Erythroblast (primary cell): ENCODE measurements at regions not wholly inside any gene's neighbourhood (a gene's known extent, or its start where the extent isn't known, plus 50 kb on each side); places are given as distances from the start of the nearest gene placed in this dataset.

Source experiments
- DNase-seq, 2 experiments: peaks; one replicate each; lab custom pipeline; 2025; lab: John Stamatoyannopoulos, UW
- GATA1 ChIP-seq: IDR thresholded peaks from 2 replicates; pipeline ENCODE4 v1.6.1; 2011; ENCODE audit warnings: low read depth, mild to moderate bottlenecking, control low read depth, low read length, moderate library complexity
- POLR2A ChIP-seq: IDR thresholded peaks from 2 replicates; pipeline ENCODE4 v1.6.1; 2011; ENCODE audit warnings: mild to moderate bottlenecking, low read length

GRCh38 chr3:168312984-168313383, 217.3 kb upstream of the GOLIM4 start:
- no peak for TF ChIP-seq GATA1
- TF ChIP-seq POLR2A, result no peak
- no peak for DNase-seq

- no peak for DNase-seq
- TF ChIP-seq POLR2A (no peak), GATA1 (no peak)
Observed at GRCh38 chr3:168307893-168308292, 212.2 kb upstream of the GOLIM4 start.

- TF ChIP-seq GATA1, result no peak
- TF ChIP-seq POLR2A, result no peak
- DNase-seq, result no peak
Observed at GRCh38 chr3:168295027-168295426, 199.3 kb upstream of the GOLIM4 start.

GRCh38 chr3:168292296-168292695, 196.6 kb upstream of the GOLIM4 start:
- no peak for TF ChIP-seq GATA1
- TF ChIP-seq POLR2A, result no peak
- DNase-seq, result no peak

- TF ChIP-seq GATA1, result no peak
- TF ChIP-seq POLR2A, result no peak
- no peak for DNase-seq
Observed at GRCh38 chr3:168289471-168290008, 193.8 kb upstream of the GOLIM4 start.

- no peak for TF ChIP-seq GATA1
- no peak for TF ChIP-seq POLR2A
- DNase-seq, result no peak
Observed at GRCh38 chr3:168288511-168289401, 193.0 kb upstream of the GOLIM4 start.

- DNase-seq, result no peak
- no peak for TF ChIP-seq POLR2A
- TF ChIP-seq GATA1, result no peak
Observed at GRCh38 chr3:168285506-168285905, 189.8 kb upstream of the GOLIM4 start.

- TF ChIP-seq GATA1, result no peak
- TF ChIP-seq POLR2A, result no peak
- no peak for DNase-seq
Observed at GRCh38 chr3:168284728-168285127, 189.0 kb upstream of the GOLIM4 start.

GRCh38 chr3:168275662-168276061, 179.9 kb upstream of the GOLIM4 start:
- no peak for DNase-seq
- TF ChIP-seq GATA1, result no peak
- no peak for TF ChIP-seq POLR2A

GRCh38 chr3:168273917-168274316, 178.2 kb upstream of the GOLIM4 start:
- DNase-seq, result no peak
- no peak for TF ChIP-seq GATA1
- TF ChIP-seq POLR2A, result no peak

- no peak for DNase-seq
- TF ChIP-seq POLR2A (no peak), GATA1 (no peak)
Observed at GRCh38 chr3:168273036-168273435, 177.3 kb upstream of the GOLIM4 start.

GRCh38 chr3:168272343-168272985, 176.7 kb upstream of the GOLIM4 start:
- DNase-seq, result no peak
- TF ChIP-seq GATA1, result no peak
- no peak for TF ChIP-seq POLR2A

GRCh38 chr3:168271932-168272331, 176.2 kb upstream of the GOLIM4 start:
- no peak for TF ChIP-seq POLR2A
- no peak for TF ChIP-seq GATA1

GRCh38 chr3:168269001-168269400, 173.3 kb upstream of the GOLIM4 start:
- no peak for DNase-seq
- no peak for TF ChIP-seq POLR2A
- TF ChIP-seq GATA1, result no peak

More at GRCh38 chr3:168271932-168272331, 176.2 kb upstream of the GOLIM4 start:
- no peak for DNase-seq

- no peak for DNase-seq
- TF ChIP-seq GATA1 (no peak), POLR2A (no peak)
Observed at GRCh38 chr3:168267179-168267578, 171.5 kb upstream of the GOLIM4 start.
